HEK293 (cell line): ENCODE measurements at regions not wholly inside any gene's neighbourhood (a gene's known extent, or its start where the extent isn't known, plus 50 kb on each side); places are given as distances from the start of the nearest gene placed in this dataset.

ENCODE experiments used
- BCL11B ChIP-seq: fragments of 450-650 bp; formaldehyde crosslinking; IDR thresholded peaks from 2 replicates; pipeline ENCODE4 v1.5.1; 2016; ENCODE audit warnings: low read depth, missing biosample characterization, missing genetic modification characterization
- HOXA7 ChIP-seq: sonication (generic); formaldehyde crosslinking; IDR thresholded peaks from 2 replicates; pipeline ENCODE4 v1.8.1; 2022; ENCODE audit warnings: missing genetic modification reagents, borderline replicate concordance
- SP2 ChIP-seq: fragments of 450-650 bp; formaldehyde crosslinking; IDR thresholded peaks from 2 replicates; pipeline ENCODE4 v1.5.1; 2016; ENCODE audit warnings: missing biosample characterization, missing genetic modification characterization
- ZNF132 ChIP-seq: fragments of 450-650 bp; formaldehyde crosslinking; IDR thresholded peaks from 2 replicates; pipeline ENCODE4 v1.5.1; 2017; ENCODE audit warnings: missing biosample characterization, missing genetic modification characterization, borderline replicate concordance
- ZNF140 ChIP-seq: fragments of 450-650 bp; formaldehyde crosslinking; IDR thresholded peaks from 2 replicates; pipeline ENCODE4 v1.5.1; 2016; ENCODE audit warnings: missing biosample characterization, missing genetic modification characterization
- ZNF174 ChIP-seq: fragments of 450-650 bp; formaldehyde crosslinking; IDR thresholded peaks from 2 replicates; pipeline ENCODE4 v1.5.0; 2017; ENCODE audit warnings: missing biosample characterization, mild to moderate bottlenecking, missing genetic modification characterization
- ZNF366 ChIP-seq: fragments of 450-650 bp; formaldehyde crosslinking; conservative IDR thresholded peaks from 2 replicates; pipeline ENCODE4 v1.5.1; 2016; ENCODE audit warnings: missing biosample characterization, missing genetic modification characterization
- ZNF510 ChIP-seq: fragments of 450-650 bp; formaldehyde crosslinking; IDR thresholded peaks from 2 replicates; pipeline ENCODE4 v1.5.1; 2018; ENCODE audit warnings: mild to moderate bottlenecking, missing genetic modification characterization, missing biosample characterization; ENCODE audit not compliant: insufficient replicate concordance
- ZNF629 ChIP-seq: fragments of 450-650 bp; formaldehyde crosslinking; IDR thresholded peaks from 2 replicates; pipeline ENCODE4 v1.5.1; 2017; ENCODE audit warnings: missing biosample characterization, missing genetic modification characterization
- TF ChIP-seq, protein P1 (sequence below): fragments of 450-650 bp; formaldehyde crosslinking; IDR thresholded peaks from 2 replicates; pipeline ENCODE4 v1.5.1; 2016; ENCODE audit warnings: missing biosample characterization, missing genetic modification characterization
- TF ChIP-seq, protein P2 (sequence below): fragments of 450-650 bp; formaldehyde crosslinking; optimal IDR thresholded peaks from 2 replicates; pipeline ENCODE3; 2016; ENCODE audit warnings: missing biosample characterization, mild to moderate bottlenecking, missing genetic modification characterization
- TF ChIP-seq, protein P3 (sequence below): IDR thresholded peaks from 2 replicates; pipeline ENCODE4 v1.6.1; 2011; ENCODE audit warnings: mild to moderate bottlenecking, low read depth, low read length, borderline replicate concordance
- TF ChIP-seq, protein P4 (sequence below): fragments of 450-650 bp; formaldehyde crosslinking; IDR thresholded peaks from 2 replicates; pipeline ENCODE4 v1.5.1; 2017; ENCODE audit warnings: missing biosample characterization, mild to moderate bottlenecking, missing genetic modification characterization, moderate library complexity
- TF ChIP-seq, protein P5 (sequence below): sonication (generic); formaldehyde crosslinking; IDR thresholded peaks from 2 replicates; pipeline ENCODE4 v1.8.1; 2022; ENCODE audit warnings: mild to moderate bottlenecking, moderate library complexity, missing genetic modification reagents

DNA sequence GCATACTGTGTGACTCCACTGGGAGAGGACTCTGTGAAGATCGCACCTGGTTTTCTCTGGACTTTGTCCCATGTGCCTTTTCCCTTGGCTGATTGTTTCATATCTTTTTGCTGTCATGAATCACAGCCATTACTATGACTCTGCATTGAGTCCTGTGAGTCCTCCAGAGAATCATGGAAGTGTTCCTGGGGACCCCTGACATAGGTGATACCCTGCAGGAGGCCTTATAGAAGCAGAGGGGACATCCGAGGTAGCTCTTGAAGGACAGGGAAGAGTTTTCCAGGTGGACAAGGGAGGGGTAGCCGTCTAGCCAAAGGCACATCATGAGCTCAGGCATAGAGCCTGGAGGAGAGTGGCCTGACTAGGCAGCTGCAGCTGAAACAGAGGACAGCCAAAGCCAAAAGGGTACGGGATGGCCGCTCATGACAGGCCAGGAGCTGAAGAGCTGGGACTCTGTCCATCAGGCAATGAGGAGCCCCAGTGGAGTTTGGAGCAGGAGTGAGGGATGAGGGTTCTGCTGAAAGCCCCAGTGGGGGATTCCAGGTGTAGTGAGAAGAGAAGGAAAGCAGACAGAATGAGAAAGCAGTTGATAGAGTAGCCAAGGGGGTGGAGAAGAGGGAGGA, 86.6 kb upstream of the TOX2 start:
- TF ChIP-seq, protein P1, sequence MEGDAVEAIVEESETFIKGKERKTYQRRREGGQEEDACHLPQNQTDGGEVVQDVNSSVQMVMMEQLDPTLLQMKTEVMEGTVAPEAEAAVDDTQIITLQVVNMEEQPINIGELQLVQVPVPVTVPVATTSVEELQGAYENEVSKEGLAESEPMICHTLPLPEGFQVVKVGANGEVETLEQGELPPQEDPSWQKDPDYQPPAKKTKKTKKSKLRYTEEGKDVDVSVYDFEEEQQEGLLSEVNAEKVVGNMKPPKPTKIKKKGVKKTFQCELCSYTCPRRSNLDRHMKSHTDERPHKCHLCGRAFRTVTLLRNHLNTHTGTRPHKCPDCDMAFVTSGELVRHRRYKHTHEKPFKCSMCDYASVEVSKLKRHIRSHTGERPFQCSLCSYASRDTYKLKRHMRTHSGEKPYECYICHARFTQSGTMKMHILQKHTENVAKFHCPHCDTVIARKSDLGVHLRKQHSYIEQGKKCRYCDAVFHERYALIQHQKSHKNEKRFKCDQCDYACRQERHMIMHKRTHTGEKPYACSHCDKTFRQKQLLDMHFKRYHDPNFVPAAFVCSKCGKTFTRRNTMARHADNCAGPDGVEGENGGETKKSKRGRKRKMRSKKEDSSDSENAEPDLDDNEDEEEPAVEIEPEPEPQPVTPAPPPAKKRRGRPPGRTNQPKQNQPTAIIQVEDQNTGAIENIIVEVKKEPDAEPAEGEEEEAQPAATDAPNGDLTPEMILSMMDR: no peak
- TF ChIP-seq ZNF629 (no peak), ZNF132 (no peak), HOXA7 (CRISPR knock-in tag) (no peak), ZNF510 (tag by site-specific recombination) (no peak), SP2 (tag by site-specific recombination) (no peak), ZNF174 (tag by site-specific recombination) (no peak), ZNF140 (tag by site-specific recombination) (no peak), BCL11B (tag by site-specific recombination) (no peak), ZNF366 (tag by site-specific recombination) (no peak)
- TF ChIP-seq, protein P2, sequence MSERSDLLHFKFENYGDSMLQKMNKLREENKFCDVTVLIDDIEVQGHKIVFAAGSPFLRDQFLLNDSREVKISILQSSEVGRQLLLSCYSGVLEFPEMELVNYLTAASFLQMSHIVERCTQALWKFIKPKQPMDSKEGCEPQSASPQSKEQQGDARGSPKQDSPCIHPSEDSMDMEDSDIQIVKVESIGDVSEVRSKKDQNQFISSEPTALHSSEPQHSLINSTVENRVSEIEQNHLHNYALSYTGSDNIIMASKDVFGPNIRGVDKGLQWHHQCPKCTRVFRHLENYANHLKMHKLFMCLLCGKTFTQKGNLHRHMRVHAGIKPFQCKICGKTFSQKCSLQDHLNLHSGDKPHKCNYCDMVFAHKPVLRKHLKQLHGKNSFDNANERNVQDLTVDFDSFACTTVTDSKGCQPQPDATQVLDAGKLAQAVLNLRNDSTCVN (tag by site-specific recombination): no peak
- TF ChIP-seq, protein P3, sequence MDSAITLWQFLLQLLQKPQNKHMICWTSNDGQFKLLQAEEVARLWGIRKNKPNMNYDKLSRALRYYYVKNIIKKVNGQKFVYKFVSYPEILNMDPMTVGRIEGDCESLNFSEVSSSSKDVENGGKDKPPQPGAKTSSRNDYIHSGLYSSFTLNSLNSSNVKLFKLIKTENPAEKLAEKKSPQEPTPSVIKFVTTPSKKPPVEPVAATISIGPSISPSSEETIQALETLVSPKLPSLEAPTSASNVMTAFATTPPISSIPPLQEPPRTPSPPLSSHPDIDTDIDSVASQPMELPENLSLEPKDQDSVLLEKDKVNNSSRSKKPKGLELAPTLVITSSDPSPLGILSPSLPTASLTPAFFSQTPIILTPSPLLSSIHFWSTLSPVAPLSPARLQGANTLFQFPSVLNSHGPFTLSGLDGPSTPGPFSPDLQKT: no peak
- TF ChIP-seq, protein P4, sequence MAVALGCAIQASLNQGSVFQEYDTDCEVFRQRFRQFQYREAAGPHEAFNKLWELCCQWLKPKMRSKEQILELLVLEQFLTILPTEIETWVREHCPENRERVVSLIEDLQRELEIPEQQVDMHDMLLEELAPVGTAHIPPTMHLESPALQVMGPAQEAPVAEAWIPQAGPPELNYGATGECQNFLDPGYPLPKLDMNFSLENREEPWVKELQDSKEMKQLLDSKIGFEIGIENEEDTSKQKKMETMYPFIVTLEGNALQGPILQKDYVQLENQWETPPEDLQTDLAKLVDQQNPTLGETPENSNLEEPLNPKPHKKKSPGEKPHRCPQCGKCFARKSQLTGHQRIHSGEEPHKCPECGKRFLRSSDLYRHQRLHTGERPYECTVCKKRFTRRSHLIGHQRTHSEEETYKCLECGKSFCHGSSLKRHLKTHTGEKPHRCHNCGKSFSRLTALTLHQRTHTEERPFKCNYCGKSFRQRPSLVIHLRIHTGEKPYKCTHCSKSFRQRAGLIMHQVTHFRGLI (tag by site-specific recombination): no peak
- TF ChIP-seq, protein P5, sequence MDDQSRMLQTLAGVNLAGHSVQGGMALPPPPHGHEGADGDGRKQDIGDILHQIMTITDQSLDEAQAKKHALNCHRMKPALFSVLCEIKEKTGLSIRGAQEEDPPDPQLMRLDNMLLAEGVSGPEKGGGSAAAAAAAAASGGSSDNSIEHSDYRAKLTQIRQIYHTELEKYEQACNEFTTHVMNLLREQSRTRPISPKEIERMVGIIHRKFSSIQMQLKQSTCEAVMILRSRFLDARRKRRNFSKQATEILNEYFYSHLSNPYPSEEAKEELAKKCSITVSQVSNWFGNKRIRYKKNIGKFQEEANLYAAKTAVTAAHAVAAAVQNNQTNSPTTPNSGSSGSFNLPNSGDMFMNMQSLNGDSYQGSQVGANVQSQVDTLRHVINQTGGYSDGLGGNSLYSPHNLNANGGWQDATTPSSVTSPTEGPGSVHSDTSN: no peak
